ENCODE measurements at regions not wholly inside any gene's neighbourhood (a gene's known extent, or its start where the extent isn't known, plus 50 kb on each side); places are given as distances from the start of the nearest gene placed in this dataset.

DNA sequence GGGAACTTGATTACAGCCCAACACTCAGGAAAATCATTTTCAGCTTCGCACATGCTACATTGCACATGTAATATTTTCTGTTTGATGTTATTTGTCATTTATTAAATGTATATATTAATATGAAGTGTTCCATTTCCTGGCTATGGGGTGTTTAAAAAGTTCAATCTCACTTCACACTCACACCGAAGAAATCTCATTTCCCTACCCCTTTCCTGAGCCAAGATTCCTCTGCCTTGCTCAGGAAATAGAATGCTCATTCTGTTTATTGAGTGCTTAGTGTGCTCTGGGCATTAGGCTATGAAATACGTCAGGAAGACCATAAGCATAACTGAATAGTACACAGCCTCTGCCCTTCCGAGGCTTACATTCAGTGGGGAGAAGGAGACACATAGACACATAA is 331.9 kb upstream of the TSHZ3 start:
- TF ChIP-seq, protein P1, sequence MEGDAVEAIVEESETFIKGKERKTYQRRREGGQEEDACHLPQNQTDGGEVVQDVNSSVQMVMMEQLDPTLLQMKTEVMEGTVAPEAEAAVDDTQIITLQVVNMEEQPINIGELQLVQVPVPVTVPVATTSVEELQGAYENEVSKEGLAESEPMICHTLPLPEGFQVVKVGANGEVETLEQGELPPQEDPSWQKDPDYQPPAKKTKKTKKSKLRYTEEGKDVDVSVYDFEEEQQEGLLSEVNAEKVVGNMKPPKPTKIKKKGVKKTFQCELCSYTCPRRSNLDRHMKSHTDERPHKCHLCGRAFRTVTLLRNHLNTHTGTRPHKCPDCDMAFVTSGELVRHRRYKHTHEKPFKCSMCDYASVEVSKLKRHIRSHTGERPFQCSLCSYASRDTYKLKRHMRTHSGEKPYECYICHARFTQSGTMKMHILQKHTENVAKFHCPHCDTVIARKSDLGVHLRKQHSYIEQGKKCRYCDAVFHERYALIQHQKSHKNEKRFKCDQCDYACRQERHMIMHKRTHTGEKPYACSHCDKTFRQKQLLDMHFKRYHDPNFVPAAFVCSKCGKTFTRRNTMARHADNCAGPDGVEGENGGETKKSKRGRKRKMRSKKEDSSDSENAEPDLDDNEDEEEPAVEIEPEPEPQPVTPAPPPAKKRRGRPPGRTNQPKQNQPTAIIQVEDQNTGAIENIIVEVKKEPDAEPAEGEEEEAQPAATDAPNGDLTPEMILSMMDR (IDR thresholded peaks at IDR 0.05; ENCODE audit: unreplicated experiment) = no peak
- no peaks in the 10 kb centered on the region for H3K9me3 Mint-ChIP-seq (ENCODE audit: unreplicated experiment)
- H3K27ac Mint-ChIP-seq (ENCODE audit: unreplicated experiment) = no peak overlapping the region
- peaks cover 4% of the 10 kb centered on the region for H3K4me1 Mint-ChIP-seq (ENCODE audit: unreplicated experiment)
- H3K4me3 Mint-ChIP-seq (ENCODE audit: unreplicated experiment) = no peak overlapping the region
- no peaks in the 10 kb centered on the region for H3K36me3 Mint-ChIP-seq (ENCODE audit: low read depth, unreplicated experiment)
- peaks cover 2% of the 10 kb centered on the region for H3K27me3 Mint-ChIP-seq (ENCODE audit: unreplicated experiment)
- no peak for DNase-seq (ENCODE audit: low spot score)

DNA sequence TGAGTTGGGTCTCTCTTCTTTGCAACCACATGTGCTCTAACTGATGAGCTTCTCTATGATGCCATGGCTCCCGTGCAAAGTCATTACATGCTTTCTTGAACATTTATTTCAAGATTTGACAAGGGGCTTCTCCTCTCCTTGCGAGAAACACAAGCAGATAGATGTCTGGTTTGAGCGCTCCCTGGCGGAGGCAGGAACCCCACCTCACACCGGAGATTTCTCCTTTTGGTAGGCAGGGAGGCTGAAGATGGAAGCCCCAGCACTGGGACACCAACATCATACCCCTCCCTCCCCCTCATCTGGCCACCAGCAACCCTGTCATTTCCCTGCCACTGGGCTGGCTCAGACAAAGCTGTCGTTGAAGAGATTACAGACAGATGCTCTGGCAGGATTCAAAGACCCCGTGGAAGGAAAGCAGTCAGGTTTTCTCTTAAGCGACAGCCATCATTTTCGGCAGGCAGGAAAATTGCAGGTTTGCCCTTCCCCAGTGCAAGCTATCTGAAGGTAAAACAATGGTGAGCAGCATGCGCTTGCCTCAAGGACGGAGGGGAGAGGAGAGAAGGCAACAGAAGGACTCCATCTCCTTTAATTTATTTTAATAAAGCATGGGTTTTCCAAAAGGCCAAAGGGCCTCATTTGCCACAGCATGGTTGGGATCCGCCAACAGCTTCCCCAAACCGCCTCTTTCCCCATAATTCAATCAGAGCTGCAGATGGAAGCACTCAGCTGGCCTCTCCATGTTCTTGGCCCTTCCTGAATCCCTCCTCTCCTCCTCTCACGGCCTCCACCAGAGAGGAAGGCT is 344.1 kb upstream of the TSHZ3 start:
- DNase-seq (ENCODE audit: low spot score) = no peak
- Mint-ChIP-seq H3K27me3 (ENCODE audit: unreplicated experiment) (no peaks in the 10 kb centered on the region), H3K4me3 (ENCODE audit: unreplicated experiment) (no peak overlapping the region), H3K27ac (ENCODE audit: unreplicated experiment) (no peak overlapping the region), H3K9me3 (ENCODE audit: unreplicated experiment) (no peaks in the 10 kb centered on the region), H3K4me1 (ENCODE audit: unreplicated experiment) (peaks cover 4% of the 10 kb centered on the region), H3K36me3 (ENCODE audit: low read depth, unreplicated experiment) (no peaks in the 10 kb centered on the region)
- TF ChIP-seq, protein P1 (IDR thresholded peaks at IDR 0.05; ENCODE audit: unreplicated experiment) = no peak

DNA sequence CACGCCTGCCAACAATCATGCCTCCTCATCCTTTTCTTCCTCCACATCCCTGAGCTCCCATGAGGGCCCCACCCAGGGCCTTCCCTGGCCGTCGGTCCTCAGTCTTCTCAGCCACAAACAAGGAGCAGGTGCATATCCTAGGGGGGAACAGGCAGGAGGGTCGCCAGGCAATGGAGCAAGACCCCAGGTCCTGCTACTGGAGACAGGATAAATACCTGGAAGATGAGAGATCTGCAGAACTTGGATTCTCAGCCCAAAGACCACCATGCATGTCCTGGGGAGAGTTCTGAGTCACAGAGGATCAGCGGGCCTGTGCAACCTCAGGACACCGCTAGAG is 344.7 kb upstream of the TSHZ3 start:
- no peak for DNase-seq (ENCODE audit: low spot score)
- no peak overlapping the region for H3K27ac Mint-ChIP-seq (ENCODE audit: unreplicated experiment)
- H3K27me3 Mint-ChIP-seq (ENCODE audit: unreplicated experiment) = no peaks in the 10 kb centered on the region
- no peak overlapping the region for H3K4me3 Mint-ChIP-seq (ENCODE audit: unreplicated experiment)
- TF ChIP-seq, protein P1 (IDR thresholded peaks at IDR 0.05; ENCODE audit: unreplicated experiment) = no peak
- H3K4me1 Mint-ChIP-seq (ENCODE audit: unreplicated experiment) = peaks cover 4% of the 10 kb centered on the region
- H3K9me3 Mint-ChIP-seq (ENCODE audit: unreplicated experiment) = no peaks in the 10 kb centered on the region
- no peaks in the 10 kb centered on the region for H3K36me3 Mint-ChIP-seq (ENCODE audit: low read depth, unreplicated experiment)

DNA sequence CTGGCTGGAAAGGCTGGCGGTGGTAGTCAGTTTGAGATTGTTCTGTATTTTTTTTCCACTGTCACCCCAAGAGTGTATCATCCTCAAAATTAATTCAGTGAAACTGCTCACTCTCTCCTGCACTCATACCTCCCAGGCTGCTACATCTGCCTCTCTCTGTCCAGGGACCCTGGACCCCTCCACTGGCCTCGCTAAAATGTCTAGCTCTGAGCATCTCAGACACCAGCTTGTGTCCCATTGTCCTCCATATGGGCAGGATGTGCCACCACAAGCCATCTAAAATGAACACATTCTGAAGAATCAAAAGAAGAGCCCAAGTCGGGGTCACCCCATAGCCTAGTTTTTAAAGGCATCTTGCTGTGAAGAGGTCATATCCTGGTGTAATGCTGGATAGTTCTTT is 345.5 kb upstream of the TSHZ3 start:
- Mint-ChIP-seq H3K4me1 (ENCODE audit: unreplicated experiment) (peaks cover 4% of the 10 kb centered on the region), H3K27me3 (ENCODE audit: unreplicated experiment) (no peaks in the 10 kb centered on the region), H3K27ac (ENCODE audit: unreplicated experiment) (no peak overlapping the region), H3K4me3 (ENCODE audit: unreplicated experiment) (no peak overlapping the region), H3K9me3 (ENCODE audit: unreplicated experiment) (no peaks in the 10 kb centered on the region), H3K36me3 (ENCODE audit: low read depth, unreplicated experiment) (no peaks in the 10 kb centered on the region)
- TF ChIP-seq, protein P1 (IDR thresholded peaks at IDR 0.05; ENCODE audit: unreplicated experiment) = no peak
- DNase-seq (ENCODE audit: low spot score) = no peak

DNA sequence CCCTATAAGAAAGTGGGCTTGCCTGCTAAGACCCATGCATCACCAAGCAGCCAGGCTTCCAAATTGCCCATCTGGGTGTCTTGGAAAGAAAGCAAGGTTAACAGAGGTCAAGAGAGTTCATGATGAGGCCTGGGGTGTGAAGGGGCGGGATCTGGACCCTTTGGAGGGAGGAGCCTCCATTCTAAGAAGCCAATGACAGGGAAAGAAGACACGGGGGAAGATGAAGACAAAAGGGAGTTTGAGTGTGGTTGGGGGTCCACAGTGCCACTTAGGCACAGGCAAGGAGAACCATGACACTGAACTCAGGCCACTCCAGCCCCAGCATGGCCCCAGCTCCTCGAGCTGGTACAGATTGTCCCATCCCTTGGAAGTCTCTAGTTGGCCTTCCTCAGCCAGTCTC is 350.2 kb upstream of the TSHZ3 start:
- Mint-ChIP-seq H3K9me3 (ENCODE audit: unreplicated experiment) (no peaks in the 10 kb centered on the region), H3K4me1 (ENCODE audit: unreplicated experiment) (no peaks in the 10 kb centered on the region), H3K27ac (ENCODE audit: unreplicated experiment) (no peak overlapping the region), H3K36me3 (ENCODE audit: low read depth, unreplicated experiment) (no peaks in the 10 kb centered on the region), H3K27me3 (ENCODE audit: unreplicated experiment) (peaks cover 1% of the 10 kb centered on the region), H3K4me3 (ENCODE audit: unreplicated experiment) (no peak overlapping the region)
- TF ChIP-seq, protein P1 (IDR thresholded peaks at IDR 0.05; ENCODE audit: unreplicated experiment) = no peak
- DNase-seq (ENCODE audit: low spot score) = no peak

Measured in endothelial cell (in vitro differentiated cells).